GM18907 (cell line): ENCODE measurements at regions not wholly inside any gene's neighbourhood (a gene's known extent, or its start where the extent isn't known, plus 50 kb on each side); places are given as distances from the start of the nearest gene placed in this dataset.
"Not testable (repeated sequence)": the region's sequence is repeated elsewhere in the genome, so short reads cannot be mapped to it uniquely, and the experiment has no call there.

Experiments used
- ATAC-seq: cut with Tn5 transposase; IDR thresholded peaks from one replicate; pipeline ENCODE4 v1.9.1; 2021; ENCODE audit warnings: mild to moderate bottlenecking, moderate library complexity; ENCODE audit not compliant: unreplicated experiment

DNA sequence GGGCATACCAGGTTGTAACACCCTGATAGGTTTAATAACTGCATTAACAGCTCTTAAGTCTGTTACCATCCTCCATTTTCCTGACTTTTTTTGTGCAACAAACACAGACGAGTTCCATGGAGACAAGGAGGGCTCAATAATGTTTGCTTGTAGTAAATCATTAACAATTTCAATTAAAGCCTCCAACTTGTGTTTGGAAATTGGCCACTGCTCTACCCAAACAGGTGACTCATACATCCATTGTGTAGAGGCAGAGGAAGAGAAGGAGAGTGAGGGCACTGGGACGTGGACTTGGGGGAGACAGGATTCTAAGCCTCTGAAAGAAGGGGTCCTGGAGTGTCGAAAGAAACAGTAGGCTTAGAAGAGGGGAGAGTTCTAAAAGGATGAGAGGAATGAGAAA, 213.6 kb upstream of the KCNN2 start:
- no peak for ATAC-seq

DNA sequence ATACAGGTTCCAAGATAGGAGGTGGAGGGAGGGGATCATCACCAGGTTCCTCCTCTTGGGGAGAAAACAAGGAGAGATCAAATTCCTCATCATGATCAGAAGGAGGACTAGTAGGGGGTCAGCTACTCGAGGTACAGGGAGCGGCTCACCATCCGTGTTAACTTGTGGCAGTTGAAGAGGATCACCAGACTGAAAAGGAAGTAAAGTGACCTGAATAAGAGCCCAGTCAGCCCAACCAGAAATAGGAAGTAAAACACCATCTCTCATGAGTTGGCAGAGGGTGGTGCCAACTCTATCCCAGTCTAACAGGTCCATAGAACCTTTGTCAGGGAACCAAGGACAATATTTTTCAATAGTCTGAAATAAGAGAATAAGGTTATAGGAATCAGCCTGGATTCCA, 213.1 kb upstream of the KCNN2 start:
- not testable (repeated sequence) for ATAC-seq

DNA sequence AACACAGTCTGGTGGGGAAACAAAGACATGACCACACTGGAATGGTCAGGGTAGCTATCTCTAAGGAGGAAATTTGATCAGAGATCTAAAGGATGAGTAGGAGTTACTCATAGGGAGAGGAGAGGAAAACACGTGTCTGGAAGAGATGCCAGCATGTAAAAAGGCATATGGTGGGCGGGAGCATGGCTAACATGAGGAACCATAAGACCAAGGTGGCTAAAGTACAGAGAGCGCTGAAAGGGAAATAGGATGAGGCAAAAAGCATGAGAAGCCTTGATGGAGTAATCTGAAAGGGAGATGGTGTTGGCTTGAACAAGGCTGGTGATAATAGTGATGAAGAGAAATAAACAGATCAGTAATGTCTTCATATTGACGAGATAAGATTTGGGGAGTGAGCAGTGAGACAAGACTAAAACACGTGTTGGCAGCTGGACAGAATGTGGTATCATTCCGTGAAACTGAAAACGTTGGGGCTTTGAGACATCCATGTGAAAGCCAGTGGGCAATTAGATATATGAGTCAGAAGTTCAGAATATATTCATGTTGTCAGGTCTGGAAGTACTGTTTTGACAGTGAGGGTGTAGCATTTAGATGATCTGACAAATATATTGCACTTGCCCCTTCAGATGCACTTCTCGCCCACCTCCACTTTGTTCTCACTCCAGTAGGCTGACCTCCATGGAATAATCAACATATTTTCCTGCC, 209.1 kb upstream of the KCNN2 start:
- no peak for ATAC-seq

DNA sequence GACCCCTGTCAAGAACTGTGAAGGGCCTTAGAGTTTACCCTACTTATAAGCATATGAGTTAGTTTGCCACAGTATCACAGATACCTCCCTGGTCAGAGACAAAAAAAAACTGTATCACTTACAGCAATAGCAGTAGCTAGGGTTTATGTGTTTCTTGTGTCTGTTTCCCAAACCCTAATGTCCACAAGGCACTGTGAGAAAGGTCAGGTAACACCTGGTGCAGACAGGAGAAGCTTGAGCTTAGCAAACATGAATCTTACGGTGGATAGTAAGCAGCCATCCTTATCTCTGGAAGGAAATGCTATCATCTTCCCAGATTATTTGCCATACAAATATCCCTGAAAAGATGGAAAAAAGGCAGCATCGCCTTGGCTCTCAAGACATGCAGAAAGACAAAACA, 208.5 kb upstream of the KCNN2 start:
- no peak for ATAC-seq

DNA sequence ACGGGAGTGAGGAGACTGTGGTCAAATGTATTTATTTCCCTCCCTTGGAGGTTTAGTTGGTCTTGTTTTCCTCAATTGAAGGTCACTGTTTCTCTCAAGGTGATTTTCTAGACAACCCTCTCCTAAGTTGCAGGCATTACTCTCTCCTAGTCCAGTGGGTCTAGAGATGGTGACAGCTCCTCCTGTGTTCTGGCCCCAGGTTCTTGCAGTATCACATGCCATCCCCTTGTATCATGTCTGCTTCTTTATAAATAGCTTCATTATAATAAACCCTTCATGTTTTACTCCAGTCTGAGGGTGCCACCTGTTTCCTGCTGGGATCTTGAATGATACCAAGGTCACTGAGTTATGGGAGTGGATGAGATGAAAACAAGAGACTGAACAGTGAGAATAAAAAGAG, 208.0 kb upstream of the KCNN2 start:
- ATAC-seq: no peak

DNA sequence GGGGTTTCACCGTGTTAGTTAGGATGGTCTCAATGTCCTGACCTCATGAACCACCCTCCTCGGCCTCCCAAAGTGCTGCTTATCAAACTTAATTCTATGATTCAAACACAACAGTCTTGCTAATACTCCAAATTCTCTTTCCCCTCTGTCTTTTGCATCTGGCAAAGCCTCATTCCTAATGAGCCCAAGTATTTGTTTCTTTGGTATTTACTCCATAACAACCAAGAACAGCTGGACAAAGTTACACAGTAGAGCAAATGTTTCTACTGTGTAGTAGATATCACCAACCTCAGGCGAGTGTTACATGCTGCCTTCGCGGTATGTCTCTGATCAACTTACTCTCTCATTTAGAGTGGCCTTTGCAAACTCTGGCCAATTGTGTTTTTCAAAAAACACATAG, 195.8 kb upstream of the KCNN2 start:
- ATAC-seq: no peak

DNA sequence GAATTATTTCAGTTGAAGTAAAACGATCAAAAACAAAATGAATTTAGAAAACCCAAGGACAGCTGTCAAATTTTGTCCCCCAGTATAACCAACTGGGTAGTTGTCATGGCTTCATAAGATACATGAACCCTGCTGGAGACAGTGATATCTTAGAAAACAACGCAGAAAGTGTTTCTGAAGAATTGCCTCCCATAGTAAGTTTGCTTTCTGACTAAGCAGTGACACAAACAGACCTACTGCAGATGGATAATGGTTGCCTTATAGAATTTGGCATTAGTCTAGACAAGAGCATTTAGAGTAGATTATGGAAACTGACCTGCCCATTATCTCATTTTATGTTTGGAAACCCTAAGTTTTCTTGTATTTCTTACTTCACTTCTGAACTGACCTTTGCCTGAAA, 187.7 kb upstream of the KCNN2 start:
- ATAC-seq: no peak

DNA sequence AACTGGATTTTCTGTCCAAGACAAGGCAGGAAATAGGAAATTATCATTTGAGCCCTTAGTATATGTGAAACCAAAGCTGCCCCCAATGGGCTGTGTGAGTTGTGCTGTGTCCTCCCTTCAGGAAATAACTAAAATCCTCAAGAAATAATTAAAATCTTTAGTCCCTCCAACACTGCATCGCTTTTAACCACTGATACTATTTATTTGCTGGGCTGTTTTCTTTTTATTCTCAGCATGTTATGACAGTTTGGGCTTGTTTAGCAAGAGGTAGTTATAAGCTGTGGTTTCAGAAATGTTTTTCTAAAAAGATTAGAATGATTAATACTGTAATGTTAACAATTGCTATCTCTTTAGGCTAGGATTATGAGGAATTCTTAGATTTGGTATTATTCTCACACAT, 187.0 kb upstream of the KCNN2 start:
- ATAC-seq: no peak

DNA sequence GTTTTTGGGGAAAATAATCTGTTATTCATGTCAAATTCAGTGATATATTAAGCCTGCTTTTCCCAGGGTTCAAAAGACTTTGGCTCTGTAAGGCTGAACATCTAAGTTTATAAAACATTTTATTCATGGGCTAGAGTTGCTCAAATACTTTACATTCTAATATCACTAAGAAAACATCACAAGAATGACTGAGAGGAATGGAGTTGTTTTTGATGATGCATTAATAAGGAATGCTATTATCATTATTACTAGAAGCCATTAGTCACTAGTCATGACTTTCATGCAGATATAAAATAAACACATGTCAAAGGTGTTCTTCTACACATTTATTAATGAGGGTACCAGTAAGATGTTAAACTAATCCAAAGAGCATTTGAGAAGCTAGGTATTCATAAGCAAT, 185.5 kb upstream of the KCNN2 start:
- ATAC-seq: no peak

DNA sequence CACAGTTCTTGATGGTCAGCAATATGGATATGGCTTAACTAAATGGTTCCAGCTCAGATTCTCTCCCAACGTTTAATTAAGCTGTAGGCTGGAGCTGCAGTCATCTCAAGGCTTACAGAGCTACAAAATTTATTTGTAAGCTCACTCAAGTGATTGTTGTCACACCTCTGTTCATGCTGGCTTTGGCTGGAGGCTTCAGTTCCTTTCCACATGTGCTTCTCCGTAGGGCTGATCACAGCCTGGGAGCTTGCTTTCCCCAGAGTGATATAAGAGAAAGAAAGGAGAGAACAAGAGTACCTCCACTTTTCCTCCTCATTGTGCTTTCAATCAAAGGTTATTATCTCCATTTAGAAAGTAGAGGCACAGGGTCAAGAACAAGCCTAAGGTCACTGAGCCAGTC, 182.7 kb upstream of the KCNN2 start:
- ATAC-seq: no peak

DNA sequence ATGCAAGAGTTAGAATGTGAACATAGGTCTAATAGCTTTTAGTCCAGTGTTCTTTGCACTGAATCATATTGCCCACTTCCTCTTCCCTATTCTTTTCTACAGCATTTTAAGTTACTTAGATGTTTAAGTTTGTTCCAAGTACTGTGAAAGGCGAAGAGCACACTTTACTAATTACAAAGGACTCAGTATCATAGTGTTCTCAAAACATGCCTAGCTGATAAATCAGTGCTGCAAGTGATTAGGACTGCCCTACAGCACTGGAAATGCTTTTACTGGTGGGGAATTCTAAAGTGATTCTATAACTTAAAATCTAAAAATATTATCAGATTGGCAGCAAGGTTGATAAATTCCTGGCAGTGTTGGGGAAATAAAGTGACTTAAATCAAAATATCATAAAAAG, 177.9 kb upstream of the KCNN2 start:
- ATAC-seq: no peak

DNA sequence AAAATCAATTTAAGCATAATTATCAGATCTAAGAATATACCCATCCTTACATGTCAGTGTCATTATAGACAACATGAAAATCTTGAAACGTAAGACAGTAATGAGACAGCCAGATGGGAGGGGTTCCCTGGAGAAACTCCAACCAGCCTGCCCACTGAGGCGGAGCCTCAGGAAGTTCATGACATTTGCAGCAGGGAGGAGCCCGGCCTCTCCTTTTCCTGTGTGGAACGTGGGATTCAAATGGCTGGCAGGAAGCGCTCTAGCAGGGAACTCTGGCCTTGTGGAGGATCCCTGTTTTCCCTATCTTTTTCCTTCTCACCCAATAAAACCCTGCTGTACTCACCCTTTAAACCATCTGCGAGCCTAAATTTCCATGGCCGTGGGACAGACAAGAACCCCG, 176.6 kb upstream of the KCNN2 start:
- ATAC-seq: no peak

DNA sequence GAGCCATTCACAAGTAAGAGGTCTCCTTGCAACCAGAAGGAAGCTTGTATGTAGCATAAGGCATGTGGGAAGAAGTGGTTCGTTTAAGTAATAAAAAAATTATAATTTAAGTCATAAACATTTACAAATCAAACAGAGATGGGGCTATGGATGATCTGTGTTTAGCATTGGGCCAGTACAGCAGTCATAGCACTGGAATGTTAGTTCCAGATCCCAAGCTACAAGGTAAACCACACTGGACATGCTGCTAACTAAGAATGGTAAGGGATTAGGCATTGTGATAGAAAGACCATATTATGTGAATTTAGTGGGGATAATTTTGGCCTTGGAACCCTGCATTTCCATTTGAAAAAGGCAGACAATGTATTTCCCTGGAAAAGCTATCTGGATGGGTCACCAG, 170.4 kb upstream of the KCNN2 start:
- ATAC-seq: no peak

DNA sequence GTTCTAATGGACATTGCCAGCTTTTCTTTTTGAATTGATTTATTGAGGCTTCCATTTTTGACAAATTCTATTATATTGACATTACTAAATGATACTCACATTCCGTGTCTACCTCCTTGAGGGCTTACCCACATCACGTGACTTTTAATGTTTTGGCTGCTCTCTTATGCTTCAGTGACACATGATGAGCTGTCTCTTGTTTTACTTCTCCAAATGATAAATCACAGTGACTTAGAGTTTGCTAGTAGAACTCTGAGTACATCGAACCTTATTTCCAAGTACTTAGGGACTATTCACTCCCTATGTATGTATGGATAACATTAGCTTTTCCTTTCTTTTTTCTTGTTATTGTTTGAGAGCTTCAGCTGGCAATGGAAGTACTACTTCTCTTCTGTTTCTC, 169.8 kb upstream of the KCNN2 start:
- no peak for ATAC-seq

DNA sequence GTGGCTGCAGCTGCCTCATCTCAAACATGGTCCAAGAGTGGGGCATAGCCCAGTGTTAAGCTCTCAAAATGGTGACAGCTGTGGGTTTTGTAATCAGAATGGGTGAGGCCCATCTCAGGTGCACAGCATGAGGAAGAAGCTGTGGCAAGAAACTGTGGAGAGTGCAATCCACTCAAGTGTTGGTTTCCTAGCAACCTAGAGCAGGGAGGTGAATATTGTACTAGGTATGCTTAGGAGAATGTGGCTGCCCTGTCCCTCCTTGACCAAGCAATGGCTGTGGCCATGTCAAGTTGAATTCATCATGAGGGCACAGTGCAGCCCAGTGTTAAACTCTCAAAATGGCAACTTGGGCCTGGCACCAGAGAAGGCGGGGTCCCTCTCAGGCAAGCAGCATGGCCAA, 160.5 kb upstream of the KCNN2 start:
- ATAC-seq: no peak

DNA sequence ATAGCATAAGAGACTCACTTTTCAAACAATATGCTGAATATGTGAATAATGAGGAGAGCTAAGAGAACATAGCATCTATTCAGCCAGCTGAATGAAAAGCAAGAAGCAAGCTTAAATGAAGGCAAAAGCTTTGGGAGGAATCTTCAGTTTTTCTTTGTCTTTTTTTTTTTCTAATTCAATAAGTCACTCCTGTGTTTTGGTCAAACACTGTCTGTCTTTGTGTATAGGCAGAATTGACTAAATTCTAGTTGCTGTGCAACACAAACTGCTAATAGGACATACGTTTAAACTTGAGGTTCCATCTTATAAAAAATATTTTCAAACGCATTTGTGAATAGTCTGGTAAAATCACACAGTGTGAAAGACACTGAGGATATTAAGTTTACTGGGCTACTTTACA, 156.9 kb upstream of the KCNN2 start:
- ATAC-seq: no peak

DNA sequence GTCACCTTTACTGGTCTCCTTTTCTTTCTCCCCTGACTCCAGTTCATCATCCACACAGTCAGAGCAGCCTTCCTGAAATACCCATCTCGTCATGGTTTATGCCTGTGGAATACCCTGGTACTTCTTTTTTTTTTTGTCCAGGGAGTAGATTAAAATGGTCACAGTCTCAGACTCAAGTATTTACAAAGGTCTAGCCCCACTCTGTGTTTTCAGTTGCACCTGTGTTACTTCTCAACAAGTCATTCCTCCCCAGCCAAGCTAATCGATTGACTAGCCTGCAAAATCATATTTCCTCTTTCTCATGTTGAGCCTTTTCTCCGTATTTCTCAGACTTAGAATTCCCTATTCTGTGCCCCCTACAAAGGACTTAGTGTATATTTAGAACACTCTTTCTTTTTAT, 155.2 kb upstream of the KCNN2 start:
- ATAC-seq: no peak

DNA sequence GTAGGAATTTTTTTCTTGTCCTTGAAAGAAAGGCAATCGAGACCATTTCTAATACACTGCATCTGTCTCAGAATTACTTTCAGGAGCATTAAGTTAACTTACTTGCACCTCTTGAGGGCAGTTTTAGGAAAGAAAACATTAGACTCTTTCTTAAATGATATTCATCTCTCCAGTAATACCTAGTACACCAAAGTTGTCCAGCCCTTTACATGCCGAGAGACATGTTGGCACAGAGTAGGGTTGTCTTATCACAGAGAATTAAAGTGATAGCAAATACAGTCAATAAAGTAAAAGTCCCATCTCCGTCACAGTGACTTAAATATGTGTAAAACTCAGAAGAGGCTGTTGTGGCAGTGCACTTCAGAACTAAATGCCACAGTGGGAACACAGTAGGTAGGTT, 154.3 kb upstream of the KCNN2 start:
- ATAC-seq: no peak

DNA sequence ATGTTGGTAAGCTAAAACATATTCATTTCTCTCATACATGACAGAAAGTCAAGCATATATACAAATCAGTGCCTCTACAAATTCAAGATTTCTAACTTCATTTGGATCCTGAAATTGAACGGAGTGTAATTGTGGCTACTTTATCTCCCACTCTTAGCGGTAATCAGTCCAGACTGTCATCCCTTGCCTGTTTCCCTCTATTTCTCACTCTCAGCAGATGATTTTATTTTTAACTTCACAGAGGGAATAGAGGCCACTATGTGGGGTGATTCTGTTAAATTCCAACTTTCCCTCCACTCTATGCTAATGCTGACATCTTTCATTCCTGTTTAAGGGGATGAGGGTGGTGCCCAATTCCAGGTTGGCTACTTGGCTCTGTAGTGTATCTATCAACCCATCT, 153.8 kb upstream of the KCNN2 start:
- no peak for ATAC-seq

DNA sequence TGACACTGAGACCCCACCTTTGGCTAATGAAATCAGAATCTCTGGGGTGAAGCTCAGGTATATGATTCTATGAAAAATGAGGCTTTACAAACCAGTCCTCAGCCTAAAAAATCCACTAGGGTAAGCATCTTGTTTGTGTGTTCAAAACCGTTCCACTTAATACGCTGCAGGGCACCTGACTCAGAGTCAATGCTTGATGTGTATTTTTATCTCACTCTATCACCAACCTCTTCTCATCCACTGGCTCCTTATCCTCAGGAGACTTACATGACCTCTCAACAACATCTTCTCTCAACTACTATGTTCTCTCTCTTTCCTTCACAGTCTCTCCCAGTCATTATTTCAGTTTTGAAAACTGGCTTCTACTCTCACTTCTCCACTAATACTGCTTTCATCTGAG, 153.3 kb upstream of the KCNN2 start:
- no peak for ATAC-seq

DNA sequence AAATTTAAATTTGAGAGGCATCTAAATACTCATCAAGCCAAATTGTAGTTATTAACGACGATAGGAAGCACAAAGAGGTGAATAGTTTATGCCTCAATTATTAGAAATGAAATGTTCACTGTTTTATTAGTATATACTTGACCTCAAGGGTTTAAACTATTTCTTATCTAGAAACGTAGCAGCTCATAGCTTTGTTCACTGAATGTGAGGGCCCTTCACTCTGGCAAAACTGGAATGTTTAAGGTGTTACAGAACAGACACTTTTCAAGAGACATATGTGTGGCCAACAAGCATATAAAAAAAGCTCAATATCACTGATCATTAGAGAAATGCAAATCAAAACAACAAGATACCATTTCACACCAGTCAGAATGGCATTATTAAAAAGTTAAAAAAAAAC, 151.2 kb upstream of the KCNN2 start:
- no peak for ATAC-seq

DNA sequence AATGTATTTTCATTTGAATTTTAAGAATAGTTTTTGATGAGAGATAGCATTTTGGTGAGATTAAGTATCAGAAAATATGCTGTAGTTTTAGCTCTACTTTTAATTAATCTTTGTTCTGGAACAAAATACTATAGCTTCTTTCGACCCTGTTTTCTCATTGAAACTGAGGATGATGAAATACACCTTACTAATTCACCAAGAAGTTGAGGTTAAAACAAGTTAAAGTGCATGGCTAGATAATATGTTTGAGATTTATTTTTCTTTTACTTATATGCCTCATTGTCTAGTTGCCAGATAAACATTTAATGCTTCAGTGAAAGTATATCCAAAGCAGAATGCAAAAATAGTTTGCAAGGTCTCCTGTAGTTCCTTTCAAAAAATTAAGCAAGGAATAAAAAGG, 140.1 kb upstream of the KCNN2 start:
- ATAC-seq: no peak

DNA sequence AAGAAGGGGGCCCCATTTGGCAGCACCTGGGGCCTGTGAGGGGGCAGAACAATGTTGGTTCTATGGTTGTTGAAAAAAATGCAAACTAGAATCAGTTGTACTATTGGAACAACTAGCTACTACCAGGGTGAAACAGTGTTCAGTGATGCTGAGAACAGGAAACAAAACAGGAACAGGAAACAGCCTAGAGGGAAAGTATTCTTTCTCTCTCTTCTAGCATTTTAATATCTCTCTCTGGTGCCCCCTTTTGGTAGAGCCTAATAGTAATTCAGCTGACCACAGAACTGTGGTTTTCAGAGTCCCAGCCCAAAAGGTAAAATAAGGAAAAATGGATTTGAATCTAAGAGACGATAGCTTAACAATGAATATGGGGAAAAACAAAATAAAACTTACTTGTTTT, 138.0 kb upstream of the KCNN2 start:
- ATAC-seq: peak; percentile 75

DNA sequence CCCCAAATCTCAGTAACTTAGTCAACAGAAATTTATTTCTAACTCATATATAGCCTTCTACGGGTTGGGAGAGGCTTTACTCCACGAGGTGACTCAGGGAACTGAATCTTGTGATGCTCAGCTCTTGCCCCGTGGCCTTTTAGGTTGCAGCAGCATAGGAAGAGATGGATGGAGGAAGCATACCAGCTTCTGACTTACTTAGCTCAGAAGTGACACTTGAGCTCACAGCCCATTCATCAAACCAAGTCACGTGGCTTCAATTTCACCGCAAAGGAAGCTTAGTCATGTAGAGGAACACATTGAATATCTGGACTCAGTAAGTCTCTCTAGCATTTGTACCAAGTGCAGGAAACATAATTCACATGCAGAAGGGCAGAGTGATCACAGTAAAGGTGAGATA, 124.1 kb upstream of the KCNN2 start:
- ATAC-seq: no peak
